Kidney (tissue), 13 donors: ENCODE measurements at regions not wholly inside any gene's neighbourhood (a gene's known extent, or its start where the extent isn't known, plus 50 kb on each side); places are given as distances from the start of the nearest gene placed in this dataset.

Source experiments
- DNase-seq, 5 donors: peaks; one replicate each; pipeline ENCODE4 v3.0.0-alpha.2; 2013 to 2020
- FAIRE-seq: peaks from 2 replicates; lab custom pipeline; 2012; peaks lifted over from hg19 to GRCh38; lab: Jason Lieb, UNC
- H3K27ac ChIP-seq, 2 donors: one replicate each; pipeline ENCODE4 v1.7.0; 2013; ENCODE audit warnings: low read depth in 2 of 2, low read length in 2 of 2, inconsistent platforms in 1 of 2
- H3K27me3 ChIP-seq: one replicate; pipeline ENCODE4 v1.7.1; 2013; ENCODE audit warnings: low read length, inconsistent platforms; ENCODE audit not compliant: control insufficient read depth, insufficient read depth
- H3K36me3 ChIP-seq, 3 donors: one replicate each; pipeline versions ENCODE4 v1.7.0 to v1.7.1; 2013; ENCODE audit warnings: low read length in 3 of 3, control low read depth in 1 of 3, inconsistent platforms in 1 of 3; ENCODE audit not compliant: insufficient read depth in 3 of 3, control insufficient read depth in 2 of 3
- H3K4me1 ChIP-seq, 3 donors: one replicate each; pipeline versions ENCODE4 v1.7.0 to v1.7.1; 2013; ENCODE audit warnings: low read length in 3 of 3, inconsistent platforms in 1 of 3, low read depth in 1 of 3; ENCODE audit not compliant: control insufficient read depth in 2 of 3, insufficient read depth in 2 of 3
- H3K4me3 ChIP-seq, 3 donors: one replicate each; pipeline versions ENCODE4 v1.7.0 to v1.8.1; 2013; ENCODE audit warnings: low read length in 3 of 3, control low read depth in 1 of 3, inconsistent platforms in 1 of 3
- H3K9ac ChIP-seq, 3 donors: one replicate each; pipeline versions ENCODE4 v1.7.0 to v1.7.1; 2013; ENCODE audit warnings: low read length in 3 of 3, control low read depth in 1 of 3, inconsistent platforms in 1 of 3
- H3K9me3 ChIP-seq, 3 donors: one replicate each; pipeline versions ENCODE4 v1.7.0 to v1.7.1; 2013; ENCODE audit warnings: low read length in 3 of 3, control low read depth in 1 of 3, inconsistent platforms in 1 of 3; ENCODE audit not compliant: control insufficient read depth in 2 of 3, insufficient read depth in 1 of 3
- intact Hi-C: fragments of 100-400 bp; cut with DNase I; formaldehyde crosslinking; loops from one replicate; pipeline ENCODE4 v1.11.1; 2022
- TF ChIP-seq, protein P1 (sequence below): IDR thresholded peaks from 3 replicates; pipeline ENCODE4 v1.5.1; 2012; ENCODE audit warnings: mild to moderate bottlenecking, moderate library complexity, borderline replicate concordance; ENCODE audit not compliant: insufficient read depth; ENCODE audit errors: extremely low read depth
- donor health status: control.
- donor health status: control.
- donor health status: control.
- donor health status: control.
- donor health status: control.
- donor health status: DM: yes; HTN: yes; CAD: no.
- donor health status: Normal renal cell carcinoma (clear cell type).

DNA sequence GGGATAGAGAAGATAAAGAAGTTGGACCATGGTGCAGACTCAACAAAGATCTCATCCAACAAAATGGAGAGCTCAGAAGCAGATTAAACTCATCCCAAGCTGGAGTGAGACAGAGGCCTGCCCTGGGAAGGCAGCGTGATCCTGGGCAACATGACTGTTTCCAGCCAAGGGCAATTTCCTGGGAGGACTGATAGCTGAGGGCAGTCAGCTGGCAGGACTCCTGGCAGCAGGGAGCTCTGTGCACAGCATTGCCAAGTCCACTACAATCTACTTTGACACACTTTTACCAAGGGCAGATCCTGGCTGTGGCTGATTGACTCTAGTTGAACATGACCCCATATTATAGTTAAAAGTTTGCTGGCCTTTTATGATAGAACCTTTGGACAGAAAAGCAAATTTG, 357.3 kb upstream of the RASGEF1B start:
- Histone ChIP-seq H3K27ac (no peak overlapping the region), H3K27me3 (no peaks in the 10 kb centered on the region), H3K9ac (no peak overlapping the region), H3K4me1 (no peaks in the 10 kb centered on the region), H3K4me3 (no peak overlapping the region), H3K36me3 (no peaks in the 10 kb centered on the region), H3K9me3 (no peaks in the 10 kb centered on the region)
- FAIRE-seq = no peak
- intact Hi-C loops = no loop called here
- TF ChIP-seq, protein P1, sequence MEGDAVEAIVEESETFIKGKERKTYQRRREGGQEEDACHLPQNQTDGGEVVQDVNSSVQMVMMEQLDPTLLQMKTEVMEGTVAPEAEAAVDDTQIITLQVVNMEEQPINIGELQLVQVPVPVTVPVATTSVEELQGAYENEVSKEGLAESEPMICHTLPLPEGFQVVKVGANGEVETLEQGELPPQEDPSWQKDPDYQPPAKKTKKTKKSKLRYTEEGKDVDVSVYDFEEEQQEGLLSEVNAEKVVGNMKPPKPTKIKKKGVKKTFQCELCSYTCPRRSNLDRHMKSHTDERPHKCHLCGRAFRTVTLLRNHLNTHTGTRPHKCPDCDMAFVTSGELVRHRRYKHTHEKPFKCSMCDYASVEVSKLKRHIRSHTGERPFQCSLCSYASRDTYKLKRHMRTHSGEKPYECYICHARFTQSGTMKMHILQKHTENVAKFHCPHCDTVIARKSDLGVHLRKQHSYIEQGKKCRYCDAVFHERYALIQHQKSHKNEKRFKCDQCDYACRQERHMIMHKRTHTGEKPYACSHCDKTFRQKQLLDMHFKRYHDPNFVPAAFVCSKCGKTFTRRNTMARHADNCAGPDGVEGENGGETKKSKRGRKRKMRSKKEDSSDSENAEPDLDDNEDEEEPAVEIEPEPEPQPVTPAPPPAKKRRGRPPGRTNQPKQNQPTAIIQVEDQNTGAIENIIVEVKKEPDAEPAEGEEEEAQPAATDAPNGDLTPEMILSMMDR = no peak
- DNase-seq = no peak

DNA sequence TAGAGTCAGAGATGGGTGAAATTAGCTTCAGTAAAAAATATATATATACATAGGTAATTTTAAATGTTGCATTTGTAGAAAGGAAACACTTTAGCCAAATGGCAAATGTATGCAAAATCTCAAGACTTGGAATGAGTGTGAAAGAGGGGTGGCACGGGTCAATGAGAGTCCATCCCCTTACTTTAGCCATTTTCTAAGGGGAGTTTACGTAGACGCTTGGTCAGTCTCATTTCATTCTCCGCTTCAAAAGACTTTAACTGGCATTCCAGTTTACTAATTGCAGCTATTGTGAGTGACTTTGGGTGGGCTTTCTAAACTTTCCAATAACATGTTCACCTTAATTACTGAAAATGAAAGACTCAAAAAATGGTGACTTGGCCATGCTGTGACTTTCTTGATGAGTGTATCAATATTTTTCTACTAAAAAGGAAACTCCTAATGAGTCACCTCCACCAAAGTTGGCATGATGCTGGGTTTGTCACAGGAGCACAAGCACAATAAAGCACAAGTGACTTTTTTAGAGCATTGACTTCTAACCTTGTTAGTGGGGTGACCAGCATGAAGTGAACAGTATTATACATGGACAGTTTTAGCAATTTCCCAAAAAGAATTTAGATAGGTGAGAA, 356.0 kb upstream of the RASGEF1B start:
- no peaks in the 10 kb centered on the region for H3K36me3 ChIP-seq
- no peaks in the 10 kb centered on the region for H3K4me1 ChIP-seq
- FAIRE-seq = no peak
- no peaks in the 10 kb centered on the region for H3K9me3 ChIP-seq
- intact Hi-C loops = no loop called here
- H3K27ac ChIP-seq = no peak overlapping the region
- TF ChIP-seq, protein P1 = no peak
- no peak for DNase-seq
- no peak overlapping the region for H3K9ac ChIP-seq
- H3K4me3 ChIP-seq = no peak overlapping the region
- no peaks in the 10 kb centered on the region for H3K27me3 ChIP-seq

DNA sequence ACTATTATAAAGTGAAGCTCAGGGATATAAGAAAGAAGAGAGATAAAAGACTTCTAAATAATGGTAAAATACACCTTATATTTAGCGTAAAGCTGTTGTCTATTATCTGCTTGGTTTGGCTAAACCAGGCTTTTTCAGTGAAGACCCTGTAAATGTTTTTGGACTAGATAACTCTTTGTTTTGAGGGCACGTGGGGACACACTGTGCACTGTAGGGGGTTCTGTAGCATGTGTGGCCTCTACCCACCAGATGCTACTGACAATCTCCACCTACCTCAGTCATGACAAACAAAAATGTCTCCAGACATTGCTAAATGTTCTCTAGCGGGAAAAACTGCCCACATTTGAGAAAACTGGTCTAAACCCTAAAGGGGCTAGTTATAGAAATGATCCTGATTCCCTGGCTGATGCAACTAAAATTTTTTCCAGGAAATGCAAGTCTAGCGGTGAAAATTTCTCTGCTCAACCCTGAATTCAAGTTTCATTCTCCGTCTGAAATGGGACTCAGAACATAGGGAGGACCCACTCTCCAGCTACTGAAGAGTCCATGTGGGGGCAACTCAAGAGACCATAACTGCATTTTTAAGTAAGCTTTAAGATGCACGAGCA, 355.2 kb upstream of the RASGEF1B start:
- DNase-seq (no peak), FAIRE-seq (no peak)
- H3K9ac ChIP-seq = no peak overlapping the region
- no peak overlapping the region for H3K27ac ChIP-seq
- H3K36me3 ChIP-seq = no peaks in the 10 kb centered on the region
- intact Hi-C loops = no loop called here
- no peaks in the 10 kb centered on the region for H3K9me3 ChIP-seq
- no peaks in the 10 kb centered on the region for H3K4me1 ChIP-seq
- no peak overlapping the region for H3K4me3 ChIP-seq
- TF ChIP-seq, protein P1 = no peak
- H3K27me3 ChIP-seq = no peaks in the 10 kb centered on the region
